H54 (cell line): ENCODE measurements at regions not wholly inside any gene's neighbourhood (a gene's known extent, or its start where the extent isn't known, plus 50 kb on each side); places are given as distances from the start of the nearest gene placed in this dataset.
"Not testable (repeated sequence)": the region's sequence is repeated elsewhere in the genome, so short reads cannot be mapped to it uniquely, and the experiment has no call there.

ENCODE experiments used
- DNase-seq: peaks from one replicate; pipeline ENCODE4 v3.0.0; 2011; ENCODE audit warnings: low spot score, mixed read lengths; ENCODE audit not compliant: insufficient read length
- FAIRE-seq: peaks from 3 replicates; lab custom pipeline; 2011; peaks lifted over from hg19 to GRCh38; lab: Jason Lieb, UNC
- POLR2A ChIP-seq: IDR thresholded peaks from 2 replicates; pipeline ENCODE4 v1.6.1; 2011; ENCODE audit warnings: low read depth, mild to moderate bottlenecking, low read length

GRCh38 chr2:153588408-153588807, 109.8 kb upstream of the RPRM start:
- FAIRE-seq, result no peak
- no peak for DNase-seq
- no peak for TF ChIP-seq POLR2A

- TF ChIP-seq POLR2A, result no peak
- DNase-seq (no peak), FAIRE-seq (no peak)
These were observed 111.0 kb upstream of the RPRM start for GRCh38 chr2:153589586-153589985.

- FAIRE-seq, result peak; percentile 38
- DNase-seq, result not testable (repeated sequence)
These were observed 114.5 kb upstream of the RPRM start for GRCh38 chr2:153593086-153593485.

- DNase-seq (no peak), FAIRE-seq (peak; percentile 33)
- no peak for TF ChIP-seq POLR2A
These were observed 117.4 kb upstream of the RPRM start for GRCh38 chr2:153595939-153596338.

- no peak for DNase-seq
- no peak for TF ChIP-seq POLR2A
- FAIRE-seq, result no peak
These were observed 123.2 kb upstream of the RPRM start for GRCh38 chr2:153601812-153602211.

- DNase-seq (no peak), FAIRE-seq (no peak)
- no peak for TF ChIP-seq POLR2A
These were observed 125.6 kb upstream of the RPRM start for GRCh38 chr2:153604133-153604532.

GRCh38 chr2:153606623-153607022, 128.1 kb upstream of the RPRM start:
- FAIRE-seq (no peak), DNase-seq (no peak)
- TF ChIP-seq POLR2A, result no peak

- TF ChIP-seq POLR2A, result no peak
- no peak for DNase-seq
- FAIRE-seq, result no peak
These were observed 143.7 kb upstream of the RPRM start for GRCh38 chr2:153622285-153622684.

- DNase-seq (no peak), FAIRE-seq (no peak)
- no peak for TF ChIP-seq POLR2A
These were observed 144.5 kb upstream of the RPRM start for GRCh38 chr2:153623020-153623419.

- FAIRE-seq (no peak), DNase-seq (no peak)
- no peak for TF ChIP-seq POLR2A
These were observed 148.1 kb upstream of the RPRM start for GRCh38 chr2:153626676-153627075.

- TF ChIP-seq POLR2A, result no peak
- FAIRE-seq (no peak), DNase-seq (no peak)
These were observed 156.9 kb upstream of the RPRM start for GRCh38 chr2:153635494-153635893.

- FAIRE-seq (no peak), DNase-seq (no peak)
- no peak for TF ChIP-seq POLR2A
These were observed 162.5 kb upstream of the RPRM start for GRCh38 chr2:153641046-153641445.

GRCh38 chr2:153644955-153645354, 166.4 kb upstream of the RPRM start:
- no peak for DNase-seq
- TF ChIP-seq POLR2A, result no peak
- no peak for FAIRE-seq

GRCh38 chr2:153645599-153645998, 167.0 kb upstream of the RPRM start:
- FAIRE-seq, result no peak
- no peak for DNase-seq
- TF ChIP-seq POLR2A, result no peak

- FAIRE-seq (no peak), DNase-seq (no peak)
- no peak for TF ChIP-seq POLR2A
These were observed 179.1 kb upstream of the RPRM start for GRCh38 chr2:153657651-153658050.

GRCh38 chr2:153661801-153662200, 183.2 kb upstream of the RPRM start:
- DNase-seq (no peak), FAIRE-seq (no peak)
- TF ChIP-seq POLR2A, result no peak
